HG02571 (cell line): ENCODE measurements at regions not wholly inside any gene's neighbourhood (a gene's known extent, or its start where the extent isn't known, plus 50 kb on each side); places are given as distances from the start of the nearest gene placed in this dataset.
A peak's percentile ranks its signal among the peaks of the same experiment; 100 is the strongest.
"Not testable (repeated sequence)": the region's sequence is repeated elsewhere in the genome, so short reads cannot be mapped to it uniquely, and the experiment has no call there.

Source experiments
- ATAC-seq: cut with Tn5 transposase; IDR thresholded peaks from one replicate; pipeline ENCODE4 v1.9.1; 2021; ENCODE audit warnings: mild to moderate bottlenecking, moderate library complexity; ENCODE audit not compliant: unreplicated experiment

DNA sequence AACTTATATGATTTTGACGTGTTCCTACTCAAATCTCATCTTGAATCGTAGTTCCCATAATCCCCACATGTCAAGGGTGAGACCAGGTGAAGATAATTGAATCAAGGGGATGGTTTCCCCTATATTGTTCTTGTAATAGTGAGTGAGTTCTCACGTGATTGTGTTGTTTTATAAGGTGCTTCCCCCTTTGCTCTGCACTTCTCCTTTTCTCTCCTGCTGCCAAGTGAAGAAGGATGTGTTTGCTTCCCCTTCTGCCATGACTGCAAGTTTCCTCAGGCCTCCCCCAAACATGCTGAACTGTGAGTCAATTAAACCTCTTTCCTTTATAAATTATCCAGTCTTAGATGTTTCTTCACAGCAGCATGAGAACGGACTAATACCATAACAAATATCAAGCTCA is 83.2 kb downstream of the MANEA start:
- no peak for ATAC-seq

DNA sequence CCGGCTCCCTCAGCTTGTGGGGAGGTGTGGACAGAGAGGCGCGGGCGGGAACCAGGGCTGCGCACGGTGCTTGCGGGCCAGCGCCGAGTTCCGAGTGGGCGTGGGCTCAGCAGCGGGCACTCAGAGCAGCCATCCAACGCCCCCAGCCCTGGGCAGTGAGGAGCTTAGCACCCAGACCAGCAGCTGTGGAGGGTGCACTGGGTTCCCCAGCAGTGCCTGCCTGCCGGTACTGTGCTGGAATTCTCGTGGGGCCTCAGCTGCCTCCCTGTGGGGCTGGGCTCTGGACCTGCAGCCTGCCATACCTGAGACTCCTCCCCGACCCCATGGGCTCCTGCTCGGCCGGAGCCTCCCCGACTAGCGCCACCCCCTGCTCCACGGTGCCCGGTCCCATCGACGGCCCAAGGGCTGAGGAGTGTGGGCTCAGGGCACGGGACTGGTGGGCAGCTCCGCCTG is 92.7 kb downstream of the MANEA start:
- no peak for ATAC-seq

DNA sequence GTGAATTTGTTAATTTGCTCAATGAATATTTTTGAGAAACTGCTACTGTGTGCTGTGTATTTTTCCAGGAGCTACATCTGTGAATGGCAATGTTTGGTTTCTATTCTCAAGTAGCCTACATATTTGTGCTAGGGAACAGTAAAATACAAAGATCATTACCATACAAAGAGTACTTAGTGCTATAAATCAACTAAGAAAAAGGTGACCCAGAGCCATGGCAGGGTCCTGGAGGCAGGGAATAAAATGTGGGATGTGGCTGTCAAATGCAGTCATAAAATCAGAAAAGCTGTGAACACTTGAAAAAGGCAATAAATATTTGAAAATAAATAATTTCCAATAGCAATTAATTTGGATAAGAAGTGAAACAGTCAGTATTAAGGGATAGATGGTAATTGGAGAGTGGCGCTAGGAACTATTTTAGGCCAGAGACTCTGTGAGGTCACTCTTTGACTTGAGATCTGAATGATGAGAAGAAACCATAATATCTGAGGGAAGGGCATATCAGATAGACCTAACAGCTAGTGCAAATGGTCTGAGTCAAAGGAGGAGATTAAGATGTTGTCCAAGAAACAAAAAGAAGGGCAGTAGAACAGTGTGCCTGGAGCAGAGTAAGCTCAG is 98.8 kb downstream of the MANEA start:
- no peak for ATAC-seq

DNA sequence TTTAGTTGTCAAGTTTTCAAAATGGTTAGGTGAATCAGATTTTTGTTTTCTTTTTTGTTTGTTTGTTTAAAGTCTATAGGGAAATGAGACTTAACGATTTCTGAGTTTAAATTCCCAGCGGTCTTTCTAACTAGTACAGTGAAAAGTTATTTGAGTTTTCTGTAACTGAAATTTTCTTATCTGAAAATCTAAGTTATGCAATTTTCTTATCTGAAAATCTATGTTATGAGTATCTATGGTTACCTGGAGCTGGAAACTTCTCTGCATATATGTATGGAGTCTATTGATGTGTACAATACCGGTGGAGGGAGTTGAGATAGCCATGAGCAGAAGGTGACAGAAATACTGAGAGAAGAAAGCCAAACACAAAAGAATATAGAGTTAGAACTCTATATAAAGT is 102.6 kb downstream of the MANEA start:
- no peak for ATAC-seq

DNA sequence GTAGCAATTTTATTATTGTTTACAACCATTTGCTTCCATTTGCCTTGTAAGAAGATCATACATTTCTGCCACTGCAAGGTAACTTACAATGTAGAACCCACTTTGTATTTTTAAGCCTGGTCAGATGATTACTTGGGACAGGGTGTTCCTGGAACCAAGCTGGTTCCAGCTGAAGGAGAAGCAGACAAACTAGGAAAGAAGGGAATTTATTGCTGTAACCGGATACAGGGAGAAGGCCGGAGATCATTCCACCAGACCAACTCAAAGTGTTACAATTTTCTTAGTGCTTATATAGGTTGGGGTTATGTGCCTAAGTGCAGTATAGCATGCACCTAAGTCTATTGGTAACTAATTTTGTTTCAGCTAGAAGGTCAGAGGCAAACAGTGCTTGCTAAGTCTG is 104.4 kb downstream of the MANEA start:
- ATAC-seq = no peak

DNA sequence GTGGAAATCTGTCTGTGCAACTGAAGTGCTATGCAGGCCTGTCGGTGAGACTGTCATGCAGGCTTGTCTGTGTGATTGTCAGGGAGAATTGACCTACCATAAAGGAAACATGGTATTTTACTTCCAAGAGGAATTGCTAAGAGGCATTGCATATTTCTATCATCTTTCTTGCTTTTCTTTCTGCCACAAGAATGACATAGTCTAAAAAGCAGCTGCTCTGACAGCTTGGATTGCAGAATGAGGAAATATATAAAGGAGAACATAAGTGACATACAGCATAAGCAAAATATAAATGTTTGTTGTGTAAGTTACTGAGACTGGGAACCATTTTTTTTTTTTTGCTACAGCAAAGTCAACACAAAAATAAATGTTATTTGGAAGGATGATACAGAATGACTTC is 105.1 kb downstream of the MANEA start:
- ATAC-seq = no peak

DNA sequence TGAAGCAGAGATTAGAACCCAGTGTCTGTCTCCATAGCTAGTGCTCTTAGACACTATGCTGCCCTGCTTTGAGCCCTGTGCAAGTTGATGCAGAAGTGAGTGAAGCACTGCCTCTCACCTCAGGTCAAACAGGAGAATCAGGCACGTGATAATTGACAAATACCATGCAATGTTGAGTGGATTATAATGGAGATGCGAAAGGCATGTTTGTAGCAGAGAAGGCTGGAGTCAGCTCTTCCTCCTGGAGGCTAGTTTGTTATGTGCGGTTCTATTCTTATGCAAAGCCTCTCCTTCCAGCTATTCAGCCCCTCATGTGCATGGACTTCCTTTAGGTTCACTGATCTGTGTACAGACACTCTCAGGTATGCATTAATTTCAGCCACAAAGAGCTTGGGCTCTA is 108.5 kb downstream of the MANEA start:
- no peak for ATAC-seq

DNA sequence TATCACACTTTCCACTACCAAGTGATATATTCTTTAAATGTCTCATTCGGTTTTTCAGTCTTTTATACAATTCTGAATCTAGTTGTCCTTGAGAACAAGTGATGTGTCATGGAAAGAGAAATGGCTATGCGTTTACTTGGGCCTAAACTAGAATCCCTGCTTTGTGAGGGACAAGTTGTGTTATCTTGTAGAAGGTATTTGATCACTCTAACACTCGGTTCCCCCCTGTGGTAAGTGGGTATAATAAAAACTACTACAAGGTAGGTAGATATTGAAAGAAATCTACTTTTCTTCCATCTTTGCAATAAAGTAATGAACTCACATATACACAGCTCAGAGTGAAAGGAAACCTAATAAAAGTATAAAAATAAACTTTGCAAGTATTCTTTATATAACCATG is 108.9 kb downstream of the MANEA start:
- ATAC-seq = no peak

DNA sequence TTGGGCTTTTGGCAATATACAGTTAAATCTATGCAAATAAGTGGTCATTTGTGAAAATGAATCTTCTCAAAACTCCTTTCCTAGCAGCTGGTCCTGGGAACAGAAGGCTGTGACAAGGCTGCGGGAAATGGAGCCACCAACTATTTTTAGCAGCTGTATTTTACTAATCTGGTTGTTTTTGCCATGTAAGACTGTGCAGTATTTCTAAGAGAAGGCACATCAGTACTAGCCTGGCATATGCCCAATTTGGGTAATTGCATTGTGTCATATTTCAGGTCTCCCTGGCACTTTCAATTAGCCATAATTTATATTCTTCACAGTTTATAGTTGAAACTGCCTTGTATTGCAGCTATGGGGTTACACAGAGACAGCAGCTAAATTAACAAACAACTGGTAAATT is 109.6 kb downstream of the MANEA start:
- no peak for ATAC-seq

DNA sequence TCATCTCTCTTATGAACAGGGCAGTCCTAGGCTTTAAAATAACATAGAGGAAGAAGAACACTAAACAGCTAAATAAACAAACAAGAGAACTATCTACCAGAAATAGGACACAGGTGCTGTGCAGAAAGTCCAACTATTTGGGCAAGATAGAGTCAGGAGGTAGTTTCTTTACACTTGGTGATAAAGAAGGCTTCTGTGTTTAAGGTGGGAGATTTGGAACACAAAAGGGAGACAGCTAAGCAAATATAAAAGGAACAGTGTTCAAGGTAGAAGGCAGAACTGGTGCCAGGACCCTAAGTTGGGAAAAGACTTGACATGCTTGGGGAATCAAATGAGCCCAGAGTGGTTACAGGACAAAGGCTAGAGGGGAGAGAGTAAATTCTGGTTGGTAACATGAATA is 110.5 kb downstream of the MANEA start:
- no peak for ATAC-seq

DNA sequence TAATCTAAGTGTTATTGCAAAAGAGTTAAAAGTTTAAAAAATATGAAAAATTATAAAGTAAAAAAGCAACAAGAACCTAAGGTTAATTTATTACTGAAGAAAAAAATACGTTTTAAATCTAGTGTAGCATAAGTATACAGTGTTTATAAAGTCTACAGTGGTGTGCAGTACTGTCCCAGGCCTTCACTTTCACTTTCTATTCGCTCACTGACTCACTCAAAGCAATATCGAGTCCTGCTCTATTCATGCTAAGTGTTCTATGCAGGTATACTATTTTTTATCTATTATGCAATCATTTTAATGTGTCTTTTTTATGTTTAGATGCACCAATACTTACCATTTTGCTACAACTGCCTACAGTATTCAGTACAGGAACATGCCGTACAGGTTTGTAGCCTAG is 113.0 kb downstream of the MANEA start:
- peak; percentile 52 for ATAC-seq

DNA sequence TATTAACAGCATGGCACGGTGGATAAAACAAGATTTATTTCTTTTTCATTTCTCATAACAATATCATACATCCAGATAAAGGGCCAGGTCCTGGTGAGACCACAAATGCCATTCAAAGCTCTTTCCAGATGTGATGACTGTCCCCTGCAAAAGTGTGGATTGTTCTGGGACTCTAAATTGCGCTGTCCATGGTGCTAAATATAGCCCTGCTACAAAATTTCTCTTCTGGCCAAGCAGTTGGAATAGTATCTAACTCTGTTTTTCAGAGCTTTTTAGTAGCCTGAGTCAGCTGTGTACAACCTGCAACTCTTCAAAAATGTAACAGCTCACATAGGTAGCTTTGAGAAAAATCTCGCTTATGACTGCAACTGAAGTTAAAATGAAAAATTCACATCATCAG is 115.8 kb downstream of the MANEA start:
- no peak for ATAC-seq

DNA sequence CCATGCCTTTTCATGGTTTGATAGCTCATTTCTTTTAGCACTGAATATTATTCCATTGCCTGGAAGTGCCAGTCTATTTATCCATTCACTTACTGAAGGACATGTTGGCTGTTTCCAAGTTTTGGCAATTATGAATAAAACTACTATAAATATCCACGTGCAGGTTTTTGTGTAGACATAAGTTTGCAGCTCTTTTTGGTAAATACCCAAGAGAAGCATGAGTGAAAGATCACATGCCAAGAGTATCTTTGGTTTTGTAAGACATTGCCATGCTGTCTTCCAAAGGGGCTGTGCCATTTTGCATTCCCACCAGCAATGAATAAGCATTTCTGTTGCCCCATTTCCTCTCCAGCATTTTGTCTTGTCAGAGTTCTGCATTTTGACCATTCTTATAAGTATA is 120.9 kb downstream of the MANEA start:
- no peak for ATAC-seq

DNA sequence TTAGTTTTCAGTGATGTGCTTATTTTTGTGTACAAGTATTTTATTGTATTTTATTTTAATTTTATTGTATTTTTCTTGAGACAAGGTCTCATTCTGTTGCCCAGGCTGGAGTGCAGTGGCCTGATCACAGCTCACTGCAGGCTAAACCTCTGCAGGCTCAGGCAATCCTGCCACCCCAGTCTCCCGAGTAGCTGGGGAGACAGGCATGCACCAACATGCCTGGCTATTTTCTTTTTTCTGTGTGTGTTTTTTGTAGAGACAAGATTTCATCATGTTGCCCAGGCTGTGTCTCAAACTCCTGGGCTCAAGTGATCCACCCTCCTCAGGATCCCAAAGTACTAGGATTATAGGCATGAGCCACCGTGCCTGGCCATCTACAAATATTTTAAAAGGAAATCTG is 146.3 kb downstream of the MANEA start:
- no peak for ATAC-seq

DNA sequence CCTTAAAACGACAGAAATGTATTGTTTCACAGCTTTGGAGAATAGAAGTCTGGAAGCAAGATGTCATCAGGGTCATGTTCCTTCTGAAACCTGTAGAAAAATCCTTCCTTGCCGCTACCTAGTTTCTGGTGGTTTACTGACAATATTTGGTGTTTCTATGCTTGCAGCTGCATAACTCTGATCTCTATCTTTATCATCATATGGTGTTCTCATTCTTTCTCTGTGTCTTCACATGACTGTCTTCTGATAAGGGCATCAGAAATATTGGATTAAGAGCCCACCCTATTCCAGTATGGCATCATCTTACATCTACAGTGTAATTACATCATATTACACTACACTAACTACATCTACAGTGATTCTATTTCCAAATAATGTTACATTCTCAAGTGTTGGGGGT is 148.0 kb downstream of the MANEA start:
- ATAC-seq = no peak

DNA sequence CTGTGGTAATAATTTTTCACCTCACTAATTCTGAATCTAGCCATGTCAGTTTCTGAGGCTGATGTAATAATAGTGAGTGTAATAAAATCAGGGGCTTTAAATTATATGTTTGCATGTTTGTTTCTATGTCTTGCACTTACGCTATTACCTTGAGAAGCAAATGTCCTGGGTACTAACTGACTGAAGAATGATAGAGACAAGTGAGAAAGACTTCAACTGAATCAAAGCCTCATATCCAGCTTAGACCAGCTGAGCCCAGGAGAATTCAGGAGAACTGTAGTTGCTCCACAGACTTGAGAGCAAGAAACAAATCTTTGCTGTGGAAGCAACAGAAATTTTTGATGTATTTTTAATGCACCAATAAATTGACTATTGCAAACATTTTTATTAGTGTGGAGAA is 162.8 kb downstream of the MANEA start:
- no peak for ATAC-seq

DNA sequence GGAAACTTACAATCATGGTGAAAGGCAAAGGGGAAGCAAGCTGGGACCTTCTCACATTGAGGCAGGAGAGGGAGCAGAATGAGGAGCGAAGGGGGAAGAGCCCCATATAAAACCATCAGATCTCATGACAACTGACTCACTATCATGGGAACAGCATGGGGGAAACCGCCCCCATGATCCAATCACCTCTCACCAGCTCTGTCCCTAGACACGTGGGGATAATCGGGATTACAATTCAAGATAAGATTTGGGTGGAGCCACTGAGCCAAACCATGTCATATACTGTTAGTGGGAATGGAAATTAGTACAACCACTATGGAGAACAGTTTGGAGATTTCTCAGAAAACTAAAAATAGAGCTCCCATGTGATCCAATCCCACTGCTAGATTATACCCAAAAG is 163.7 kb downstream of the MANEA start:
- no peak for ATAC-seq

DNA sequence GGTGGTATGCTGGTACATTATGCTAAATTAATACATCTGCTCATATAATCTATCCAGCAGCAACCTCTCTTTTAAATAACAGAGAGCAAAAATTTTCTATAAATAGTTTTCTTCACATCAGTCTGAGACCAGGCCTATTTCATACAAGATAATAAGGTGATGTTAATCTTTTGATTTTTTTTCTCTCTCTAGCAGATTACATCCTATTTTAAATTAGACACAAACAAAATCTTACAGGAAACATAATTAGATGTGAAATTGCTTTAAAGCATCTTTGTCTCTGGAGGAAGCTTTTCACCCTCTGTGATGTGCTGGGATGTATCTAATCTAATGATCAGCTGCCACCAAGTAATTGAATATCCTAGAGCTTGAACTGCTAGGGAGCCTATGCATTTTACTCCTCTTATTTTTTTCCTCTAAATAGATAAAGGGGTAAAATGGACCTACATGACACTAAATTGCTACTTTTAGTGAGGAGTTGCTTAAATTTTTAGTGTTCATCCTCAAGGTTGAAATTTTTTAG is 165.5 kb downstream of the MANEA start:
- ATAC-seq = no peak

DNA sequence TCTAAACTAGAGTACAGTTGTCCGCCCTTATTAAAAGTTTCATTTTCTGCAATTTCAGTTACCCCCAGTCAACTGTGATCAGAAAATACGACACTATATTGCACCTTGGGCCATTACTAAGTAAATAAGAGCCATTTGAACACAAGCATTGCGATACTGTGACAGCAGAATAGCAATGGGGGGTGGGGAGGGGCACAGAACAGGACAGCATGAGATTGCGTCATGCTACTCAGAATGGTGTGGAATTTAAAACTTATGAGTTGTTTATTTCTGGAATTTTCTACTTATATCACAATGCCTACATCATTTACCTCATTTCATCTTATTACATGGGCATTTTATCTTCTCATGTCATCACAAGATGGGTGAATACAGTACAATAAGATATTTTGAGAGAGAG is 166.3 kb downstream of the MANEA start:
- ATAC-seq = no peak

DNA sequence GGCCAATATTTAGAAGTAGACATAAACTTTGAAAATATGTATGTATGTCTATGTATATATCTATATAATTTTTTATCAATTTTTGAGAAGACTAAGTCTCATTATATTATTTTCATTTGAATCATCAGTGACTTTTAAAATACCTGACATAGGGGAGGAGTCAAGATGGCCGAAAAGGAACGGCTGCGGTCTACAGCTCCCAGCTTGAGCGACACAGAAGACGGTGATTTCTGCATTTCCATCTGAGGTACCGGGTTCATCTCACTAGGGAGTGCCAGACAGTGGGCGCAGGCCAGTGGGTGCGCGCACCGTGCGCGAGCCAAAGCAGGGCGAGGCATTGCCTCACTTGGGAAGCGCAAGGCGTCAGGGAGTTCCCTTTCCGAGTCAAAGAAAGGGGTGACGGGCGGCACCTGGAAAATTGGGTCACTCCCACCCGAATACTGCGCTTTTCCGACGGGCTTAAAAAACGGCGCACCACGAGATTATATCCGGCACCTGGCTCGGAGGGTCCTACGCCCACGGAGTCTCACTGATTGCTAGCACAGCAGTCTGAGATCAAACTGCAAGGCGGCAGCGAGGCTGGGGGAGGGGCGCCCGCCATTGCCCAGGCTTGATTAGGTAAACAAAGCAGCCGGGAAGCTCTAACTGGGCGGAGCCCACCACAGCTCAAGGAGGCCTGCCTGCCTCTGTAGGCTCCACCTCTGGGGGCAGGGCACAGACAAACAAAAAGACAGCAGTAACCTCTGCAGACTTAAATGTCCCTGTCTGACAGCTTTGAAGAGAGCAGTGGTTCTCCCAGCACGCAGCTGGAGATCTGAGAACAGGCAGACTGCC is 181.1 kb downstream of the MANEA start:
- not testable (repeated sequence) for ATAC-seq

DNA sequence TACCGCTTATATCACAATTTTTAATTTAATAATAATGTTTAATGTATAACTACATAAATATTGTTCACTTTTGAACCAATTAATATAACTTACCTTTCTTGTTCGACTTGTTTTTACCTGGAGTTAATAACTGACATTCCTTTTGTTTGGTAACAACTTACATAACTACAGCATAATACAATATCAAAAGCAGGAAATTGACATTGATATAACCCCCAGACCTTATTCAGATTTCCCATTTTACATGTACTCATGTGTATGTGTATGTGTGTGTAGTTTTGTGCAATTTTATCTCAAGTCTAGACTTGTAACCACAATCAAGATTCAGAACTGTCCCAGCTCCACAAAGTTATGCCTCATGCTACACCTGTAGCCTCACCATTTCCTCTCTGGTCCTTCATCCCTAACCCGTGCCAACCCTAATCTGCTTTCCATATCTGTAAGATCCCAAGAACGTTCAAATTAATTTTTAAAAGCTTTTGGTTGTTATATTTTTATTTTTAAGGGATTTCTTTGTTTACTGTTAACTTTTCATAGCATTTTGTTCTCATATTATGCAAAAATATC is 190.6 kb downstream of the MANEA start:
- no peak for ATAC-seq

DNA sequence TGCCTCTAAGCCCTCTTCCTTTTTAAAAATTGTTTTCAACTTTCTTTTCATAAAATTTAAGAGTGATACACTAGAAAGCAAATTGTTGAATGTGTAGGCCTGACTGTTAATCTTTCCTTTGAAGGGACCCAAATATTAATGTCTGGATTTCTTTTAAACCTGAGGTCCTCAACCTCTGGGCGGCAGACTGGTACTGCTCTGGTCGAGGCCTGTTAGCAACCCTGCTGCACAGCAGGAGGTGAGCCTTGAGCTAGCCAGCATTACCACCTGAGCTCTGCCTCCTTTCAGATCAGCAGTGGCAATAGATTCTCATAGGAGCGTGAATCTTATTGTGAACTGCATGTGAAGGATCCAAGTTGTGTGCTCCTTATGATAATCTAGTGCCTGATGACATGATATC is 191.2 kb downstream of the MANEA start:
- no peak for ATAC-seq
